Mammary epithelial cell (primary cell): ENCODE measurements at regions not wholly inside any gene's neighbourhood (a gene's known extent, or its start where the extent isn't known, plus 50 kb on each side); places are given as distances from the start of the nearest gene placed in this dataset.

Experiments used
- EZH2 ChIP-seq: IDR thresholded peaks from 2 replicates; pipeline ENCODE4 v1.6.1; 2012; ENCODE audit warnings: low read length, inconsistent platforms, borderline replicate concordance
- TF ChIP-seq, protein P1 (sequence below), 2 donors: IDR thresholded peaks in 1 of 2; conservative IDR thresholded peaks in 1 of 2; 2 replicates each; pipeline ENCODE4 v1.5.1; 2011 to 2012; ENCODE audit warnings: inconsistent platforms in 2 of 2, low read length in 2 of 2, mild to moderate bottlenecking in 2 of 2, control low read depth in 1 of 2, low read depth in 1 of 2; ENCODE audit not compliant: insufficient read depth in 1 of 2; ENCODE audit errors: extremely low read depth in 1 of 2

DNA sequence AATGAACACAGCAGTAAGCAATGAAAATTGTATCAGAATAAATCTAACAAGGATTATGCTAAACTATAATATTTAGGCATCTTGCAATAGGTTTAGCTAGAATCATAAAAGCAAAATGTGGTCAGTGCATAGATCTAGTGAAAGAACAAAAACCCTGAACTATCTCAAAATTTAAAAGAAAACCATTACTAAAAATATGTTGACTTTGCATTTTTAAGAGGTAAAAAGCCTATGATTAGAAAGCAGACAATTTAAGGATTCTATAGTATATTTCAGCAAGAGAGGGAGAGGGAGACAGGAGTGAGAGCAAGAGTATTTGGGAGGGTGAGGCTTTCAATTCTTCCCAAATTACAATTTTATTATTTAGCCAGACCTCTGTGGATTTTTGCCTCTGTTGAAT lies 219.4 kb downstream of the TTLL7 start:
- TF ChIP-seq, protein P1, sequence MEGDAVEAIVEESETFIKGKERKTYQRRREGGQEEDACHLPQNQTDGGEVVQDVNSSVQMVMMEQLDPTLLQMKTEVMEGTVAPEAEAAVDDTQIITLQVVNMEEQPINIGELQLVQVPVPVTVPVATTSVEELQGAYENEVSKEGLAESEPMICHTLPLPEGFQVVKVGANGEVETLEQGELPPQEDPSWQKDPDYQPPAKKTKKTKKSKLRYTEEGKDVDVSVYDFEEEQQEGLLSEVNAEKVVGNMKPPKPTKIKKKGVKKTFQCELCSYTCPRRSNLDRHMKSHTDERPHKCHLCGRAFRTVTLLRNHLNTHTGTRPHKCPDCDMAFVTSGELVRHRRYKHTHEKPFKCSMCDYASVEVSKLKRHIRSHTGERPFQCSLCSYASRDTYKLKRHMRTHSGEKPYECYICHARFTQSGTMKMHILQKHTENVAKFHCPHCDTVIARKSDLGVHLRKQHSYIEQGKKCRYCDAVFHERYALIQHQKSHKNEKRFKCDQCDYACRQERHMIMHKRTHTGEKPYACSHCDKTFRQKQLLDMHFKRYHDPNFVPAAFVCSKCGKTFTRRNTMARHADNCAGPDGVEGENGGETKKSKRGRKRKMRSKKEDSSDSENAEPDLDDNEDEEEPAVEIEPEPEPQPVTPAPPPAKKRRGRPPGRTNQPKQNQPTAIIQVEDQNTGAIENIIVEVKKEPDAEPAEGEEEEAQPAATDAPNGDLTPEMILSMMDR (conservative IDR thresholded peaks at IDR 0.05 in 1 of 2, IDR thresholded peaks at IDR 0.05 in 1 of 2; ENCODE audit: extremely low read depth in 1 of 2, insufficient read depth in 1 of 2, low read depth in 1 of 2, low read length in 2 of 2): no peak
- no peak for TF ChIP-seq EZH2
